IMR-90 (cell line): ENCODE measurements at regions not wholly inside any gene's neighbourhood (a gene's known extent, or its start where the extent isn't known, plus 50 kb on each side); places are given as distances from the start of the nearest gene placed in this dataset.

Experiments
- CEBPB ChIP-seq: IDR thresholded peaks from 2 replicates; pipeline ENCODE4 v1.6.1; 2012; ENCODE audit warnings: low read depth, low read length, improper control_type of control experiment
- CHD1 ChIP-seq: IDR thresholded peaks from 2 replicates; pipeline ENCODE4 v1.6.1; 2012; ENCODE audit warnings: low read depth, low read length, improper control_type of control experiment
- CTCF ChIP-seq: conservative IDR thresholded peaks from 2 replicates; pipeline ENCODE4 v1.5.1; 2012; ENCODE audit warnings: mild to moderate bottlenecking, low read depth, low read length, improper control_type of control experiment
- ELK1 ChIP-seq: fragments of 150-350 bp; IDR thresholded peaks from 2 replicates; pipeline ENCODE4 v1.6.1; 2016; ENCODE audit warnings: low read depth, mild to moderate bottlenecking, low read length, moderate library complexity, borderline replicate concordance
- FOS ChIP-seq: fragments of 150-350 bp; IDR thresholded peaks from 2 replicates; pipeline ENCODE4 v1.6.1; 2016; ENCODE audit warnings: low read depth, low read length
- MAFK ChIP-seq: IDR thresholded peaks from 2 replicates; pipeline ENCODE4 v1.6.1; 2012; ENCODE audit warnings: low read depth, low read length, improper control_type of control experiment
- MAZ ChIP-seq: IDR thresholded peaks from 2 replicates; pipeline ENCODE4 v1.6.1; 2012; ENCODE audit warnings: low read depth, mild to moderate bottlenecking, low read length, improper control_type of control experiment, moderate library complexity, borderline replicate concordance
- MXI1 ChIP-seq: IDR thresholded peaks from 2 replicates; pipeline ENCODE4 v1.6.1; 2012; ENCODE audit warnings: low read depth, mild to moderate bottlenecking, low read length, moderate library complexity, borderline replicate concordance
- NFE2L2 ChIP-seq: fragments of 150-350 bp; IDR thresholded peaks from 2 replicates; pipeline ENCODE4 v1.6.1; 2016; ENCODE audit warnings: low read depth, mild to moderate bottlenecking, low read length
- POLR2A ChIP-seq: IDR thresholded peaks from 2 replicates; pipeline ENCODE4 v1.6.1; 2012; ENCODE audit warnings: mild to moderate bottlenecking, low read depth, low read length
- RCOR1 ChIP-seq: IDR thresholded peaks from 2 replicates; pipeline ENCODE4 v1.6.1; 2012; ENCODE audit warnings: mild to moderate bottlenecking, low read length, improper control_type of control experiment; ENCODE audit not compliant: insufficient replicate concordance
- RFX5 ChIP-seq: IDR thresholded peaks from 2 replicates; pipeline ENCODE4 v1.8.0; 2012; ENCODE audit warnings: low read depth, mild to moderate bottlenecking, low read length, moderate library complexity
- USF2 ChIP-seq: fragments of 150-350 bp; IDR thresholded peaks from 2 replicates; pipeline ENCODE4 v1.6.1; 2017; ENCODE audit warnings: mild to moderate bottlenecking, antibody characterized with exemption, low read length, low read depth

GRCh38 chr3:102570511-102570910, 135.7 kb downstream of the ZPLD1 start:
- no peak for TF ChIP-seq CTCF
- TF ChIP-seq NFE2L2 = no peak
- no peak for TF ChIP-seq POLR2A
- TF ChIP-seq MAZ = no peak
- no peak for TF ChIP-seq CEBPB
- TF ChIP-seq RCOR1 = no peak
- no peak for TF ChIP-seq USF2
- TF ChIP-seq MAFK = no peak
- no peak for TF ChIP-seq CHD1
- TF ChIP-seq RFX5 = no peak
- TF ChIP-seq ELK1 = no peak
- no peak for TF ChIP-seq FOS
- TF ChIP-seq MXI1 = no peak
